Stimulated activated CD8-positive, alpha-beta memory T cell treated with anti-CD3 and anti-CD28 coated beads, Interleukin-12 subunit alpha, Interleukin-12 subunit beta, amount 100 ng/mL, for 4 hours (primary cell): ENCODE measurements at regions not wholly inside any gene's neighbourhood (a gene's known extent, or its start where the extent isn't known, plus 50 kb on each side); places are given as distances from the start of the nearest gene placed in this dataset.

Experiments used
- DNase-seq: peaks from one replicate; pipeline ENCODE4 v3.0.0-alpha.2; 2020; ENCODE audit warnings: low read depth

GRCh38 chr5:164708831-164709230 lies 1203.4 kb downstream of the MAT2B start:
- no peak for DNase-seq

- DNase-seq: no peak
Measured at GRCh38 chr5:164713682-164714081, 1208.3 kb downstream of the MAT2B start.

DNA sequence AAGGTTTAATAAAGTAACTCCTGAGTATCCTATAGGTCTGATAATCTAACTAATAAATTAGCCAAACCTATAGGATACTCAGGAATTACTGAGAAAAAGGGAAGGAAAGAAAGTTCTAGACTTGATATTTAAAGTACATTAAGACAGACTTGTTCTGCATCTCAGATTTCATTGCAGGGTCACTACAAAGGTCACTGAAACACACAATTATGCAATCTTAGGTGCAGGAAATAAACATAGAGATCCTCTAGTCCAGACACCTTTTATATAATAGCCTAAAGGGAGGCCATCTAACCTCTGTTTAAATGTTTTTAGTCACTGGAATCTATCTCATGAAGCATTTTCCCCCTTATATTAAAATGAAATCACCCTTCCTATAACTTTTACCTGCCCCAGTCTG lies 1215.7 kb downstream of the MAT2B start:
- DNase-seq: no peak

GRCh38 chr5:164721656-164722055 lies 1216.2 kb downstream of the MAT2B start:
- no peak for DNase-seq

- DNase-seq: no peak
Measured at GRCh38 chr5:164722702-164723101, 1217.3 kb downstream of the MAT2B start.

GRCh38 chr5:164727012-164727411 lies 1221.6 kb downstream of the MAT2B start:
- no peak for DNase-seq

- no peak for DNase-seq
Measured at GRCh38 chr5:164728733-164729132, 1223.3 kb downstream of the MAT2B start.

GRCh38 chr5:164735334-164735733 lies 1229.9 kb downstream of the MAT2B start:
- no peak for DNase-seq

DNA sequence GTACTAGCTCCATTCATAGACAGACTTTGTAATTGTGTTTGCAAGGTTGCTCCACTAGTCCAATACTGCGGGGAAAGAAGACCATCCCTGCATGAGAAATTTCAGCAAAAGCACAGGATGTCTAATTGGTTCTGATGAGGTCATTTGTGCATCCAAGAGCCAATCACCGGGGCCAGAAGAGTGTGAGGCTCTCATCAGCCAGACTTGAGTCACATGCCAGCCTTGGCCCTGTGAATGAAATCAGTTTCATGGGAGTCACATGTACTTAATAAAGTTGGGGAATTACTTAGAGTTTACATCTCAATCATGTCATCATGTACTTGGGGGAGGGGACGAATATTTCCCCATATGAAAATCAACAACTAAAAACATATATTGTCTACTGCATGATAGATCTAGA lies 1236.0 kb downstream of the MAT2B start:
- no peak for DNase-seq

DNA sequence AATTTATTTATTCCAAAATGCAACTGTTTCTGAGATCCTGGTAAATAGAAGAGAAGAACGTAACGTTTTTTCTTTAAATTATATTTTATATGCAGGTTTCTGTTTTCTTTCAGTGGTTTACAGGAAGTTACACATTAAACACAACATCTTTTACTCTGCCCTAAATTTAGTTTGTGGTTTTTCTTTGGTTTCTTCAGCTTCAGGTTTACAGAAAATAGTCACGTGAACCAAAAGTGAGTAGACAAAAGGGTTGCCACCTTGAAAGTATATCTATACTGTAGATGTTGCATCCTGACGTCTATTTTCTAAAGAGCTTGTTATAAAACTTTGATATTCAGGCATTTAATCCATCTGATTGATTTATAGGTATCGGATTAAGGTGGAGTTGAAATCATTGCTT lies 1236.6 kb downstream of the MAT2B start:
- DNase-seq: no peak

GRCh38 chr5:164746723-164747122 lies 1241.3 kb downstream of the MAT2B start:
- no peak for DNase-seq

DNA sequence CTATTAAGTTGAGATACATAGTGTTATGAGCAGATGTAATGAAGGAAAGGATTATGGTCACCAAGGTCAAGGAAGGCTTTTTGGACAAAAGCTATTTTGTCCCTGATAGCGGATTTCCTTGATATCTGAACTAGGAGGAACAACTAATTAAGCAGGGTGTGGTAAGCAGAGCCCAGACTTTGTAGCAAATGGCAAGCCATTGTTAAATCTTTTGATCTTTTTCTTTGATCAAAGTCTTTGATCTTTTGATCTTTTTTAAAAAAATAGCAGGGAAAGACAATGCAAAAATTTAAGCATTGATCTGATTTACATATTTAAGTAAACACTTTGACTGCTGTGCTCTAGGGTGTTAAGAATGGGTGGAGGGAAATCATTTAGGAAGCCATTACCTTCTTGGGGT lies 1242.0 kb downstream of the MAT2B start:
- no peak for DNase-seq

DNA sequence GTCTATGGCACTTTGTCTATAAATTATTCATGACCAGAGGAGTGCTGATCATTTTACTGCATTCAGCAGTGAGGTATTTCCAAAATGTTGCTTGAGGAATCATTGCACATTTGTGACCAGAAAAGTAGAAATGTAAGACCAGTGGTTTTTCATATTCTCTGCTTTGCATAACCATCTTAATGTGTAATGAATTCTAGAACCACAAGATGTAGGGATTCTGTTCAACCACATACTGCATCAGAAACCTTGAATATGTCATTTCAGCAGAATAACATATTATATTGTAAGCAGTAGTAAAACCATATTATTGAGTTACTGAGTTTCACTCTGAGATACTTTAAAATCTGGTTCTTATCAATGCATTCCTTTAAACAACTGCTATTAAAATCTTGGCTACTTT lies 1243.4 kb downstream of the MAT2B start:
- DNase-seq: no peak

GRCh38 chr5:164753434-164753833 lies 1248.0 kb downstream of the MAT2B start:
- DNase-seq: no peak

DNA sequence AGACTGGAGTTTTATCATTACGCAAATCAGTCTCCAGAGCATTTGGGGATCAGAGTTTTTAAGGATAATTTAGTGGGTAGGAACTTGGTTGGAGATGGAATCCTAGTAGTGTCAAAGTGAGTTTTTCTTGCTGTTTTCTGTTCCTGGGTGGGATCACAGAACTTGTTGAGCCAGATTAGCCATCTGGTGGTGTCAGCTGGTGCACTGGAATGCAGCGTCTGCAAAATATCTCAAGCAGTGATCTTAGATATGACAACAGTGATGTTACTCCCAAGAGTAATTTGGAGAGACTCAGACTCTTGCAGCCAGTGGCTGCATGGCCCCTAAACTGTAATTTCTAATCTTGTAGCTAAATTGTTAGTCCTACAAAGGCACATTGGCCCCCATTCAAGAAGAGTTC lies 1257.8 kb downstream of the MAT2B start:
- DNase-seq: no peak

- no peak for DNase-seq
Measured at GRCh38 chr5:164772122-164772521, 1266.7 kb downstream of the MAT2B start.

DNA sequence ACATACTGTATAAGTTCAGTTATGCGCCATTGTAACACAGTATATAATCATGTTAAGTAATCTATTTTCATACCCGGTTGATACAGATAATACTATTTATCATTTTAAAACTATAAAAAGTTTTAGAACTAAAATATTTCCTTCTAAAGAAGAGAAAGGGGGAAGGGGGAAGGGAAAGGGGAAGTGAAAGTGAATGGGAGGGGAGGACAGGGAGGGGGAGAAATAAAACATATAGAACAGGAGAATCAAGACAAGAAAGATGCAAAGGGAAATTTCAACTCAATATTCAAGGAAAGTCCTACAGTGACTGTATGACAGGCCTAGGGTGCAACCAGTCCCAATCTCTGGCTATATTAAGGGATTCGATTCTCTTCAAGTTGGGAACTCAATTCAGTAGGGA lies 1278.8 kb downstream of the MAT2B start:
- DNase-seq: no peak

DNA sequence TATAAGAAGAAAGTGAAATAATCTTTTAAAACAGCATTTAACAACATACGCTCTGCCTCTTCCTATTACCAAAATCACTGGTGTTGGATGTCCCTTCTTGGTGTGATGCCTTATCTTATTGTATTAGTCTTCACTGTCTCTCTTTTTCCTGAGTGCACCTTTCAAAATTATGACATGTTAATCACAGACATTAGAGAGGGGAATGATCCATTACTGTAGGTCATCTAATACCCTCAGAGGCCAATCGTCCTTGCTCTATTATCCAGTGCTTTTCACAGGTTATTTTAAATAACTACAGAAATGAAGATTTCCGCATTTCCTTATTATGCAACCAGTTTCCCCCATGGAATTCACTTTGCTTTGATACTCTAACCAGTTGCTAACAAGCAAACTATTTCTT lies 1292.7 kb downstream of the MAT2B start:
- DNase-seq: no peak

DNA sequence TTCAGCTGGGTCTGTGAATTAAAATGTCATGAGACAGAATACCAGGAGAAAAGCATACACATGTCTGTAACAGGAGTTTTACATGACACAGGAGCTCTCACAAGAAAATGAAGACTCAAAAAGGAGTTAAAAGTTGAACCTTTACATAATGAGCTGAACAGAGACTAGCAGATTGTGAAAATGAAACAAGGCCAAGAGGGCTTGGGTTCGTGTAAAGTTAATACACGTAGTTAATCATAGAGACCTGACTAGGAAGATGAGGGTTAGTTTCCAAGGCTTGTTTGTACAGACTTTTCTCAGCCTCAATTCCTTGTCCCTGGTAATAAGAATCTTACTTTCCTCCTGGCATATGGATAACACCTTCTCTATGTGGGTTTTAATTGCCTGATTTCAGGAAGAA lies 1294.0 kb downstream of the MAT2B start:
- DNase-seq: no peak

DNA sequence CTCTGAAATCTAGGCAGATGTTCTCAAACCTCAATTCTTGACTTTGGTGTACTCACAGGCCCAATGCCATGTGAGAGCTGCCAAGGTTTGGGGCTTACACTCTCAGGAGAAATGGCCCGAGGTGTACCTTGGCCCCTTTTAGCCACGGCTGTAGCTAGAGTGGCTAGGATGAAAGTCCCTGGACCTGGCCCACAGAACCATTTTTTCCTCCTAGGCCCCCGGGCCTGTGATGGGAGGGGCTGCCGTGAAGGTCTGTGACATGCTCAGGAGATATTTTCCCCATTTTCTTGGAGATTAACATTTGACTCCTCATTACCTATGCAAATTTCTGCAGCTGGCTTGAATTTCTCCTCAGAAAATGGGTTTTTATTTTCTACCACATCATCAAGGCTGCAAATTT lies 1296.5 kb downstream of the MAT2B start:
- no peak for DNase-seq

GRCh38 chr5:164809821-164810220 lies 1304.4 kb downstream of the MAT2B start:
- DNase-seq: no peak

GRCh38 chr5:164818445-164818844 lies 1313.0 kb downstream of the MAT2B start:
- DNase-seq: no peak

DNA sequence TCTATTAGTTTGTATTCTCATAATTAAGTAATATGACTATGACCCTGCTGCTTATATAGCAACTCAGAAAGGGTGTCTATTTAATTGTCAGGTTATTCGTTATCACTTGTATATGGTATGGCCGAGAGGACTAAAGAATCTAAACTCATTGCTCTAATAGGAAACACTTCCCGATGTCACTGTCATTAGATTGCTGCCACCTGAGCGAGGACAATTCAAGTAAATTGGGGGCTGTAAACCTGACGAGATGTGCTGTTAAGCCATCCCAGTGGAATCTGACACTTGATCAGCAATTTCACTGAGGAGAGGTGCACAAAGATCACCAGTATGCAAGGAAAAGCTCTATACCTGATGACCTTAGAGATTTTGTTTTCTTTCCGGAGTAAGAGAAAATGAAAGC lies 1319.3 kb downstream of the MAT2B start:
- no peak for DNase-seq

DNA sequence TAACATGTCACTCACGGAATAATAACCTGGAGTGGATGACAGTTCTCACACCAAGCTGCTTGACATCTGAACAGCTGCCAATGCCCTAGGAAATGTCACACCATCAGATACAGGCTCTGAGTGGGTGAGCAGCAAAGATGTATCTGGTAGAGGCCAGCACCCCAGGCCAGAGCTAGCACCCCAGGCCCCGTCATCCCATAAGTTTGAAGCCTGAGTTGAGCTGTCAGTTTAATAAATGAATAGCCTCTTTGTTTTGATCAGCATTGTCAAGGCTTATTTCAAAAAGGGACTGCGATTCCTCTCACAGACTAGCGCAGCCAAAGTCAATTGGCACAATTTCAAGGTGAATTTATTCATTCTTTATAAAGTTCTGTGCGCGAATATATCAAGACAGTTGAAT lies 1327.1 kb downstream of the MAT2B start:
- no peak for DNase-seq

GRCh38 chr5:164844348-164844747 lies 1338.9 kb downstream of the MAT2B start:
- no peak for DNase-seq
